H9 (cell line): ENCODE measurements at regions not wholly inside any gene's neighbourhood (a gene's known extent, or its start where the extent isn't known, plus 50 kb on each side); places are given as distances from the start of the nearest gene placed in this dataset.

ENCODE experiments used
- DNase-seq: peaks from one replicate; pipeline ENCODE4 v3.0.0-alpha.2; 2017
- H2AFZ ChIP-seq: one replicate; pipeline ENCODE4 v1.6.1; 2013; ENCODE audit warnings: mild to moderate bottlenecking, low read length, control low read depth, moderate library complexity
- H2AK5ac ChIP-seq: 2 replicates; pipeline ENCODE4 v1.6.1; 2013; ENCODE audit warnings: low read length, control low read depth, mixed read lengths; ENCODE audit not compliant: insufficient read length
- H2BK120ac ChIP-seq: one replicate; pipeline ENCODE4 v1.6.1; 2013; ENCODE audit warnings: low read depth, mild to moderate bottlenecking, low read length, control low read depth, inconsistent platforms; ENCODE audit not compliant: poor library complexity, severe bottlenecking
- H2BK12ac ChIP-seq: 2 replicates; pipeline ENCODE4 v1.6.1; 2013; ENCODE audit warnings: low read length, control low read depth, mixed read lengths, low read depth; ENCODE audit not compliant: insufficient read length
- H2BK15ac ChIP-seq: 2 replicates; pipeline ENCODE4 v1.6.1; 2013; ENCODE audit warnings: low read depth, low read length, control low read depth
- H2BK20ac ChIP-seq: one replicate; pipeline ENCODE4 v1.6.1; 2013; ENCODE audit warnings: low read depth, mild to moderate bottlenecking, low read length, control low read depth, inconsistent platforms; ENCODE audit not compliant: poor library complexity, severe bottlenecking
- H2BK5ac ChIP-seq: 2 replicates; pipeline ENCODE4 v1.6.1; 2013; ENCODE audit warnings: low read length, control low read depth, mixed read lengths; ENCODE audit not compliant: insufficient read length
- H3K14ac ChIP-seq: 2 replicates; pipeline ENCODE4 v1.6.1; 2013; ENCODE audit warnings: low read length, control low read depth; ENCODE audit not compliant: insufficient read depth
- H3K18ac ChIP-seq: 2 replicates; pipeline ENCODE4 v1.6.1; 2013; ENCODE audit warnings: low read depth, mild to moderate bottlenecking, mixed read lengths, low read length, control low read depth; ENCODE audit not compliant: insufficient read length
- H3K23ac ChIP-seq: 2 replicates; pipeline ENCODE4 v1.6.1; 2013; ENCODE audit warnings: low read length, control low read depth, mixed read lengths, low read depth; ENCODE audit not compliant: insufficient read length
- H3K23me2 ChIP-seq: 2 replicates; pipeline ENCODE4 v1.6.1; 2013; ENCODE audit warnings: low read depth, mild to moderate bottlenecking, mixed read lengths, low read length, control low read depth; ENCODE audit not compliant: insufficient read length, poor library complexity, severe bottlenecking
- H3K27ac ChIP-seq: 2 replicates; pipeline ENCODE4 v1.5.1; 2013; ENCODE audit warnings: low read length, control low read depth, mixed read lengths, low read depth; ENCODE audit not compliant: insufficient read length
- H3K27me3 ChIP-seq: 2 replicates; pipeline ENCODE4 v1.6.1; 2013; ENCODE audit warnings: low read length, control low read depth, inconsistent platforms; ENCODE audit not compliant: insufficient read depth
- H3K4ac ChIP-seq: 2 replicates; pipeline ENCODE4 v1.6.1; 2013; ENCODE audit warnings: low read depth, mild to moderate bottlenecking, control low read depth, inconsistent platforms, low read length, moderate library complexity
- H3K4me1 ChIP-seq: 2 replicates; pipeline ENCODE4 v1.6.1; 2013; ENCODE audit warnings: low read length, control low read depth, inconsistent platforms; ENCODE audit not compliant: insufficient read depth
- H3K4me2 ChIP-seq: 2 replicates; pipeline ENCODE4 v1.6.1; 2013; ENCODE audit warnings: low read length, control low read depth, mixed read lengths; ENCODE audit not compliant: insufficient read length, insufficient read depth
- H3K56ac ChIP-seq: 2 replicates; pipeline ENCODE4 v1.6.1; 2013; ENCODE audit warnings: low read depth, mild to moderate bottlenecking, mixed read lengths, low read length, control low read depth; ENCODE audit not compliant: insufficient read length
- H3K79me1 ChIP-seq: 2 replicates; pipeline ENCODE4 v1.6.1; 2013; ENCODE audit warnings: low read depth, mild to moderate bottlenecking, moderate library complexity, low read length, control low read depth, inconsistent platforms; ENCODE audit not compliant: insufficient read depth, poor library complexity, severe bottlenecking
- H3K79me2 ChIP-seq: 2 replicates; pipeline ENCODE4 v1.6.1; 2013; ENCODE audit warnings: low read length, control low read depth, inconsistent platforms; ENCODE audit not compliant: insufficient read depth
- H3K9ac ChIP-seq: 2 replicates; pipeline ENCODE4 v1.6.1; 2013; ENCODE audit warnings: low read length, control low read depth, mixed read lengths; ENCODE audit not compliant: insufficient read length; ENCODE audit errors: extremely low read depth
- H3K9me3 ChIP-seq: one replicate; pipeline ENCODE4 v1.6.1; 2013; ENCODE audit warnings: low read depth, low read length, inconsistent platforms; ENCODE audit not compliant: control insufficient read depth
- H3T11ph ChIP-seq: one replicate; pipeline ENCODE4 v1.6.1; 2013; ENCODE audit warnings: mild to moderate bottlenecking, low read length, control low read depth, inconsistent platforms
- H4K20me1 ChIP-seq: one replicate; pipeline ENCODE4 v1.6.1; 2013; ENCODE audit not compliant: control insufficient read depth, insufficient read length, insufficient read depth
- H4K5ac ChIP-seq: 2 replicates; pipeline ENCODE4 v1.6.1; 2013; ENCODE audit warnings: low read depth, mild to moderate bottlenecking, mixed read lengths, low read length, control low read depth; ENCODE audit not compliant: insufficient read length
- H4K8ac ChIP-seq: replicated peaks from 2 replicates; pipeline ENCODE4 v1.6.1; 2013; ENCODE audit warnings: low read length, control low read depth, mixed read lengths, low read depth; ENCODE audit not compliant: insufficient read length
- H4K91ac ChIP-seq: 2 replicates; pipeline ENCODE4 v1.6.1; 2013; ENCODE audit warnings: low read depth, mild to moderate bottlenecking, moderate library complexity, mixed read lengths, low read length, control low read depth; ENCODE audit not compliant: insufficient read length
- H3K27ac Mint-ChIP-seq, 3 experiments: 2 replicates in 2 of 3; 3 replicates in 1 of 3; pipeline ENCODE4 v1.8.0; 2020 to 2021; ENCODE audit warnings: mixed read lengths in 3 of 3, mild to moderate bottlenecking in 1 of 3, moderate library complexity in 1 of 3
- H3K27me3 Mint-ChIP-seq: 2 replicates; pipeline ENCODE4 v1.8.0; 2021; ENCODE audit warnings: low read depth, mild to moderate bottlenecking, moderate library complexity, mixed read lengths
- H3K36me3 Mint-ChIP-seq, 3 experiments: 2 replicates in 2 of 3; 3 replicates in 1 of 3; pipeline ENCODE4 v1.8.0; 2020 to 2021; ENCODE audit warnings: low read depth in 3 of 3, mixed read lengths in 3 of 3; ENCODE audit not compliant: insufficient read depth in 1 of 3
- H3K4me1 Mint-ChIP-seq, 2 experiments: 2 replicates each; pipeline ENCODE4 v1.8.0; 2020; ENCODE audit warnings: mixed read lengths in 2 of 2
- H3K4me3 Mint-ChIP-seq, 2 experiments: 2 replicates in 1 of 2; 3 replicates in 1 of 2; pipeline ENCODE4 v1.8.0; 2020 to 2021; ENCODE audit warnings: mild to moderate bottlenecking in 2 of 2, mixed read lengths in 2 of 2, moderate library complexity in 1 of 2
- H3K9me3 Mint-ChIP-seq, 2 experiments: 2 replicates in 1 of 2; 3 replicates in 1 of 2; pipeline ENCODE4 v1.8.0; 2020; ENCODE audit warnings: mild to moderate bottlenecking in 2 of 2, mixed read lengths in 2 of 2, moderate library complexity in 1 of 2
- CTCF ChIP-seq: fragments of 200-600 bp; sonication (generic); conservative IDR thresholded peaks from 3 replicates; pipeline ENCODE4 v1.8.0; 2021; ENCODE audit warnings: antibody characterized with exemption, mild to moderate bottlenecking
- WGBS: extraction: QIAGEN DNeasy Blood & Tissue Kit; methylation state at CpG from one replicate; pipeline ENCODE4 v1.1.7; 2013; ENCODE audit warnings: missing lambda C conversion rate, low lambda C conversion rate, mixed read lengths; ENCODE audit not compliant: insufficient read length; ENCODE audit errors: extremely low coverage; 5-methylcytosine and 5-hydroxymethylcytosine counted together

GRCh38 chr15:31516440-31516839 lies 189.8 kb downstream of the KLF13 start:
- Histone ChIP-seq H2AK5ac (no peak overlapping the region), H4K91ac (no peak overlapping the region), H3K23me2 (no peaks in the 10 kb centered on the region), H3K14ac (no peak overlapping the region), H3K56ac (no peak overlapping the region), H3K18ac (no peak overlapping the region), H2AFZ (no peak overlapping the region), H2BK15ac (no peak overlapping the region), H4K20me1 (no peaks in the 10 kb centered on the region), H3K27ac (no peak overlapping the region), H3K9ac (no peak overlapping the region), H2BK12ac (no peak overlapping the region), H3K4me1 (no peaks in the 10 kb centered on the region), H2BK5ac (no peak overlapping the region), H2BK20ac (no peak overlapping the region), H3K4me2 (no peak overlapping the region), H3T11ph (no peak overlapping the region), H3K27me3 (no peaks in the 10 kb centered on the region), H4K8ac (no peak overlapping the region), H3K23ac (no peak overlapping the region), H3K79me1 (no peaks in the 10 kb centered on the region), H2BK120ac (no peak overlapping the region), H3K79me2 (no peaks in the 10 kb centered on the region), H3K9me3 (no peaks in the 10 kb centered on the region), H4K5ac (no peak overlapping the region), H3K4ac (no peak overlapping the region)
- no peak for TF ChIP-seq CTCF
- no CpG with 5 or more reads among the region's 1 CpG for WGBS
- no peak for DNase-seq
- H3K27me3 Mint-ChIP-seq, result no peaks in the 10 kb centered on the region; the same call in none of the 2 replicates
- H3K36me3 Mint-ChIP-seq, result no peaks in the 10 kb centered on the region
- H3K9me3 Mint-ChIP-seq, result no peaks in the 10 kb centered on the region; a peak in 2 of 5 replicates
- H3K27ac Mint-ChIP-seq, result no peak overlapping the region
- H3K4me3 Mint-ChIP-seq, result no peak overlapping the region
- peaks cover under 1 to 1% of the 10 kb centered on the region in 2 experiments; a peak in 2 of 4 replicates for H3K4me1 Mint-ChIP-seq
